ENCODE measurements at regions not wholly inside any gene's neighbourhood (a gene's known extent, or its start where the extent isn't known, plus 50 kb on each side); places are given as distances from the start of the nearest gene placed in this dataset.

DNA sequence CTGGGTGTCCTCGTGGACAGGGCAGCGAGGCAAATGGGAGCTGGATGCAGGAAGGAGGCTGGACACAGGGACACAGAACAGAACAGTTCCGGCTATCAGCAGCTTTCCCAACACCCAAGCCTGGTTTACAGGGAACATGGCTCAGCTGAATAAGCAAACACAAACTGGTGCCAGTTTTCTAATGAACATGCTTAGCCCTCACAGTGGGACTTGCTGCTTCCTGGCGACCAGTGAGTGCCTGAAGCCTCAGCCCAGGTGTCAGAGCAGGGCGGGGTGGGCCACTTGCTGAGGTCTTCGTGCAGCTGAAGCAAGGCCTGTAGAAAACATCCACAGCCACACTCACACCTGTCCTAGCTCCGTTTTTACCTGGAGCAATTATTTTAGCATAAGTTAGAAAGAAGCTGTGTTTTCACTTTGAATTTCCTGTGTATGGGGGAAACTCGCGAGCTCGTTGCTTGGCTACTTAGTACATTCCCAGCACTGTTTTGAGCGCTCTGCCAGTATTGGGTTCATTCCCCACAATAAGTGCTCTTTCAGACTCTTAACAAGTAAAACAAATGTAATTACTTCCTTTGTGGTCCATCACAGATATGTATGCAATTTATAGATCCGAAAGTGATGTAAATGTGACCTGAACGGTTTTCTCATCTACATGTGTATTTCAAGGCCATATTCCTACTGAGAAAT, 261.2 kb upstream of the SHH start:
- Histone ChIP-seq H3K9me3 (no peaks in the 10 kb centered on the region), H3K4me3 (no peak overlapping the region), H3K27ac (no peak overlapping the region), H3K27me3 (no peaks in the 10 kb centered on the region), H3K36me3 (no peaks in the 10 kb centered on the region), H3K4me1 (no peaks in the 10 kb centered on the region)
- no peak for TF ChIP-seq POLR2AphosphoS5 (IDR thresholded peaks at IDR 0.05)
- TF ChIP-seq EP300 (IDR thresholded peaks at IDR 0.05): no peak
- no peak for TF ChIP-seq POLR2A (IDR thresholded peaks at IDR 0.05)
- DNase-seq (ENCODE audit: low spot score in 2 of 2): no peak
- WGBS: 82% methylated on average over 12 of the region's 13 CpGs

DNA sequence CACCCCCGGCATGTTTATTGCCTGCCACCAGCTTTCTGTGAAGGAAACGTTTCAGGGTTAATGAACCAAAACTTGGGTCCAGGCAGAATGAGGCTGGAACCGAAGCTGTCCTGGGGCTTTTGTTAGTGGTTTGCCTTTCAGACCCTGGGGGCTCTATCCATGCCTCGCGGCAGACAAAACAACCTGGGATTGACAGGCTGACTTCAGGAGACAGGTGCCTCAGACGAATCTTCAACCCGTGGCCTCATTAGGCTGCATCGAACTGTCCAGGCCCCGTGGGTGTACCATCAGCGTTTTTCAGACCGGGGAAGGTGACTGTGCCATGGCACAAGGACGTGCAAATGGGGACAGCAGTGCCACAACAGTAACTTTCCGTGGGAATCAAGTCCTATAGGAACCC, 259.3 kb upstream of the SHH start:
- Histone ChIP-seq H3K36me3 (no peaks in the 10 kb centered on the region), H3K4me3 (no peak overlapping the region), H3K4me1 (no peaks in the 10 kb centered on the region), H3K27ac (no peak overlapping the region), H3K27me3 (no peaks in the 10 kb centered on the region), H3K9me3 (no peaks in the 10 kb centered on the region)
- TF ChIP-seq EP300 (IDR thresholded peaks at IDR 0.05) (no peak), POLR2AphosphoS5 (IDR thresholded peaks at IDR 0.05) (no peak), POLR2A (IDR thresholded peaks at IDR 0.05) (no peak)
- TF ChIP-seq, protein P1, sequence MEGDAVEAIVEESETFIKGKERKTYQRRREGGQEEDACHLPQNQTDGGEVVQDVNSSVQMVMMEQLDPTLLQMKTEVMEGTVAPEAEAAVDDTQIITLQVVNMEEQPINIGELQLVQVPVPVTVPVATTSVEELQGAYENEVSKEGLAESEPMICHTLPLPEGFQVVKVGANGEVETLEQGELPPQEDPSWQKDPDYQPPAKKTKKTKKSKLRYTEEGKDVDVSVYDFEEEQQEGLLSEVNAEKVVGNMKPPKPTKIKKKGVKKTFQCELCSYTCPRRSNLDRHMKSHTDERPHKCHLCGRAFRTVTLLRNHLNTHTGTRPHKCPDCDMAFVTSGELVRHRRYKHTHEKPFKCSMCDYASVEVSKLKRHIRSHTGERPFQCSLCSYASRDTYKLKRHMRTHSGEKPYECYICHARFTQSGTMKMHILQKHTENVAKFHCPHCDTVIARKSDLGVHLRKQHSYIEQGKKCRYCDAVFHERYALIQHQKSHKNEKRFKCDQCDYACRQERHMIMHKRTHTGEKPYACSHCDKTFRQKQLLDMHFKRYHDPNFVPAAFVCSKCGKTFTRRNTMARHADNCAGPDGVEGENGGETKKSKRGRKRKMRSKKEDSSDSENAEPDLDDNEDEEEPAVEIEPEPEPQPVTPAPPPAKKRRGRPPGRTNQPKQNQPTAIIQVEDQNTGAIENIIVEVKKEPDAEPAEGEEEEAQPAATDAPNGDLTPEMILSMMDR (IDR thresholded peaks at IDR 0.05): no peak
- DNase-seq (ENCODE audit: low spot score in 2 of 2): no peak
- WGBS: 80% methylated on average over 13 of the region's 13 CpGs

DNA sequence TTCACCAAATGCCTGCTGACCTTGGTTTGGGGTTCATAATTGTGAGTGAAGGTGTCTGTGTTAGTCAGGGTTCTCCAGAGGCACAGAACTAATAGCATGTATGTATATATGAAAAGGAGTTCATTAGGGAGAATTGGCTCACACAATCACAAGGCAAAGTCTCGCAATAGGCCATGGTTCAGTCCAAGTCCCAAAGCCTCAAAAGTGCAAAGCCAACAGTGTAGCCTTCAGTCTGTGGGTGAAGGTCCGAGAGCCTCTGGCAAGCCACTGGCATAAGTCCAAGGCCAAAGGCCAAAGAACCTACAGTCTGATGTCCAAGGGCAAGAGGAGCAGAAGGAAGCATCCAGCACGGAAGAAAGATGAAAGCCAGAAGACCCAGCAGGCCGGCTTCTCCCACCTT, 257.6 kb upstream of the SHH start:
- peaks cover 4% of the 10 kb centered on the region for H3K27me3 ChIP-seq
- WGBS: 84% methylated on average over 4 of the region's 4 CpGs
- DNase-seq (ENCODE audit: low spot score in 2 of 2): no peak
- TF ChIP-seq POLR2A (IDR thresholded peaks at IDR 0.05) (no peak), POLR2AphosphoS5 (IDR thresholded peaks at IDR 0.05) (no peak), EP300 (IDR thresholded peaks at IDR 0.05) (no peak)
- TF ChIP-seq, protein P1 (IDR thresholded peaks at IDR 0.05): no peak
- no peaks in the 10 kb centered on the region for H3K36me3 ChIP-seq
- no peaks in the 10 kb centered on the region for H3K9me3 ChIP-seq
- H3K4me3 ChIP-seq: no peak overlapping the region
- H3K27ac ChIP-seq: no peak overlapping the region
- H3K4me1 ChIP-seq: no peaks in the 10 kb centered on the region

DNA sequence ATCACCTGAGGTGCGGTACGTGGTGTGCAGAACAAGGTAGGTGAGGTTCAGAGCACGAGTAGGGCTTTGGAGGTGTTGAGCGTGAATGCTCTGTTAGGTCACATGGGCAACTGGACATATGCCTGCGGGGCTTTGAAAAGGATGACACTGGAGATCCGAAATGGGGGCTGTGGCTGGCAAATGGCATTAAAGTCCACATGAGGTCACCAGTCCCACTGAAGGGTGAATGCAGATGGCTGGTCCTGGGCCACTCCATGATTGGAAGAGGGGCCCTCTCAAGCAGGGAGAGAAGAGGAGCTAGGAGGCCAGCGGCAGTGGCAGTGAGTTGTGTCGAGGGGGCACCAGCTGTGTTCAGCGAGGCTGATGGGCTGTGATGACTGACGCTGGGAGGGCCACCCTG, 254.9 kb upstream of the SHH start:
- Histone ChIP-seq H3K27me3 (peaks cover 4% of the 10 kb centered on the region), H3K27ac (no peak overlapping the region), H3K9me3 (no peaks in the 10 kb centered on the region), H3K4me1 (no peaks in the 10 kb centered on the region), H3K4me3 (no peak overlapping the region), H3K36me3 (no peaks in the 10 kb centered on the region)
- no peak for DNase-seq (ENCODE audit: low spot score in 2 of 2)
- WGBS: 93% methylated on average over 8 of the region's 10 CpGs
- TF ChIP-seq EP300 (IDR thresholded peaks at IDR 0.05): no peak

DNA sequence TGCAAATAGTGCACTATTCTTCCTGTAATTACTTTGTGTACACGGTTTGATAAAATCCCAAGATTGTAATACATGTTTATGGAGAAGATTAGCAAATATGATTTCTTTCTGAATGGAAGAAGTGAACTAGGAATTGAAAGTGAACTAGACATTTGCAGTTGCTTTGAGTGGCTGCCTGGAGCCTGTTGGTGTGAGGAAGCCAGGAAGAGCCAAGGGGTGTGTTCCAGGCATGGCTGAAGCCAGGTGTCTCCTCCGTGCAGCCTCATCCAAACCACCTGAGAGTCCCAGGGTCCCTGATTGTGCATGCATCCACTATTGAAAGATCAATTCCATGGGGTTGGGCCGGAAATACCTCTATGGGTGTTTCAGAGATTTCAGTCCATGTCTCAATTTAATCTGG, 253.1 kb upstream of the SHH start:
- no peaks in the 10 kb centered on the region for H3K36me3 ChIP-seq
- H3K27me3 ChIP-seq: peaks cover 4% of the 10 kb centered on the region
- DNase-seq (ENCODE audit: low spot score in 2 of 2): no peak
- no peak overlapping the region for H3K27ac ChIP-seq
- TF ChIP-seq, protein P1 (IDR thresholded peaks at IDR 0.05): no peak
- no peak for TF ChIP-seq POLR2A (IDR thresholded peaks at IDR 0.05)
- TF ChIP-seq EP300 (IDR thresholded peaks at IDR 0.05): no peak
- TF ChIP-seq POLR2AphosphoS5 (IDR thresholded peaks at IDR 0.05): no peak
- WGBS: 31% methylated on average over 3 of the region's 3 CpGs
- no peak overlapping the region for H3K4me3 ChIP-seq
- H3K4me1 ChIP-seq: no peaks in the 10 kb centered on the region
- H3K9me3 ChIP-seq: no peaks in the 10 kb centered on the region

DNA sequence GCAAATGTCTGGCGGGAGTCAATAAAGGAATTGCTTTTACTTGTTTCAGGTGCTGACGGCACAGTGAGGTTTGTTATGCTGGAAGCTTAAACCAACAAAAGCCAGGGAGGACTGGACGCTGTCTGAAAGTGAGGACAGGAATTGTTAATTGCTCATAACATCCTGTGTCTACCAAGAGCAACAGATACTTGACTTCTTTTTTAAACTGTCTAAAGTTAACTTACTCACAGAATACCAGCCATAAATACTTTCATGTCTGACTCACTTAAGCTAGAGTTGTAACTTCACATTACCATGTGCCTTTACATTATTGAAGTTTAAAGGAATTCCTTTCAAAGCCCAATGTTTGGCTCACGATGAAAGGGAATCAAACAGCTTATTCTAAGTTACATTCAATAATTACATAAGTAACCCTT, 252.7 kb upstream of the SHH start:
- WGBS: 7% methylated on average over 4 of the region's 4 CpGs
- H3K4me1 ChIP-seq: no peaks in the 10 kb centered on the region
- TF ChIP-seq POLR2A (IDR thresholded peaks at IDR 0.05) (no peak), POLR2AphosphoS5 (IDR thresholded peaks at IDR 0.05) (no peak), EP300 (IDR thresholded peaks at IDR 0.05) (no peak)
- TF ChIP-seq, protein P1 (IDR thresholded peaks at IDR 0.05): no peak
- DNase-seq (ENCODE audit: low spot score in 2 of 2): no peak
- H3K9me3 ChIP-seq: no peaks in the 10 kb centered on the region
- no peak overlapping the region for H3K27ac ChIP-seq
- H3K4me3 ChIP-seq: no peak overlapping the region
- H3K36me3 ChIP-seq: no peaks in the 10 kb centered on the region
- peaks cover 4% of the 10 kb centered on the region for H3K27me3 ChIP-seq

Data from suprapubic skin (tissue), 4 donors.